Hepatocyte (in vitro differentiated cells): ENCODE measurements at regions not wholly inside any gene's neighbourhood (a gene's known extent, or its start where the extent isn't known, plus 50 kb on each side); places are given as distances from the start of the nearest gene placed in this dataset.
A peak's percentile ranks its signal among the peaks of the same experiment; 100 is the strongest.

Source experiments
- DNase-seq: peaks from one replicate; pipeline ENCODE4 v3.0.0-alpha.2; 2016; ENCODE audit warnings: low spot score
- H2AFZ ChIP-seq: fragments of 200-600 bp; sonication (generic); 2 replicates; pipeline ENCODE4 v1.6.0; 2016; ENCODE audit warnings: antibody characterized with exemption, mild to moderate bottlenecking
- H3K27ac ChIP-seq: fragments of 200-600 bp; sonication (generic); 2 replicates; pipeline ENCODE4 v1.5.1; 2016; ENCODE audit warnings: mild to moderate bottlenecking
- H3K27me3 ChIP-seq: fragments of 200-600 bp; sonication (generic); 2 replicates; pipeline ENCODE4 v1.6.1; 2016
- H3K36me3 ChIP-seq: fragments of 200-600 bp; sonication (generic); replicated peaks from 2 replicates; pipeline ENCODE4 v1.5.1; 2016; ENCODE audit warnings: low read depth; ENCODE audit not compliant: insufficient read depth
- H3K4me1 ChIP-seq: fragments of 200-600 bp; sonication (generic); 2 replicates; pipeline ENCODE4 v1.5.1; 2016; ENCODE audit warnings: mild to moderate bottlenecking, moderate library complexity; ENCODE audit not compliant: insufficient read depth
- H3K4me2 ChIP-seq: fragments of 200-600 bp; sonication (generic); 2 replicates; pipeline ENCODE4 v1.6.0; 2016
- H3K4me3 ChIP-seq: fragments of 200-600 bp; sonication (generic); 2 replicates; pipeline ENCODE4 v1.5.1; 2016; ENCODE audit warnings: mild to moderate bottlenecking
- H3K79me2 ChIP-seq: fragments of 200-600 bp; sonication (generic); 2 replicates; pipeline ENCODE4 v1.6.0; 2017; ENCODE audit warnings: mild to moderate bottlenecking
- H3K9me2 ChIP-seq: fragments of 200-600 bp; sonication (generic); replicated peaks from 2 replicates; pipeline ENCODE4 v1.6.0; 2017; ENCODE audit warnings: mild to moderate bottlenecking; ENCODE audit not compliant: insufficient read depth
- H3K9me3 ChIP-seq: fragments of 200-600 bp; sonication (generic); 2 replicates; pipeline ENCODE4 v1.5.1; 2016; ENCODE audit warnings: low read depth, mild to moderate bottlenecking
- H4K20me1 ChIP-seq: fragments of 200-600 bp; sonication (generic); 2 replicates; pipeline ENCODE4 v1.6.0; 2016; ENCODE audit warnings: mild to moderate bottlenecking; ENCODE audit not compliant: insufficient read depth, poor library complexity, severe bottlenecking
- EZH2 ChIP-seq: fragments of 200-600 bp; sonication (generic); IDR thresholded peaks from 2 replicates; pipeline ENCODE4 v1.6.1; 2016; ENCODE audit warnings: antibody characterized with exemption, mild to moderate bottlenecking, borderline replicate concordance
- EZH2phosphoT487 ChIP-seq: fragments of 200-600 bp; sonication (generic); IDR thresholded peaks from one replicate; pipeline ENCODE4 v1.6.1; 2018; ENCODE audit warnings: antibody characterized with exemption, mild to moderate bottlenecking, low read depth, moderate library complexity; ENCODE audit not compliant: unreplicated experiment, severe bottlenecking
- WGBS: methylation state at CpG from one replicate; pipeline ENCODE4 v1.1.6; 2016; ENCODE audit warnings: low lambda C conversion rate; ENCODE audit errors: missing lambda C conversion rate; 5-methylcytosine and 5-hydroxymethylcytosine counted together
- TF ChIP-seq, protein P1 (sequence below): fragments of 200-600 bp; sonication (generic); IDR thresholded peaks from 2 replicates; pipeline ENCODE4 v1.5.1; 2016; ENCODE audit warnings: antibody characterized with exemption, mild to moderate bottlenecking; ENCODE audit not compliant: poor library complexity

DNA sequence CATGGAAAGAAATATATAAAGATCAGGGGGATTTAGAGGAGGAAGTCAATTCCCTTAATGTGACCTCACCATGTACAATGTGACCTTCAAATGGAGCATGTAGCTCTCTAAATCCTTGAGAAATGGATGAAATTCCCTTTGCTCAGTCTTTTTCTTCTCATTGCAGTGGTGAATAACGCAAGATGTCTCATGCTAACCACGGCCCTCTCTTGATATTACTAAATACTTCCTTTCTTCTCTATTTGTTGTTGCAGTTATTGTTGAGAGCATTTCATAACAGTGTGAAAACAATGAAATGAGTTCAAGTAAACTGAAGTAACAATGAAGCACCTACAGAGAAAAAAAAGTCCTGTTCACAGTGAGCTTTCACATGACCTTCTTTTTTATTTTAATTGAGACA lies 55.6 kb downstream of the ZNF281 start:
- Histone ChIP-seq H3K4me3 (no peak overlapping the region), H3K9me2 (no peaks in the 10 kb centered on the region), H3K9me3 (no peaks in the 10 kb centered on the region), H3K4me1 (peaks cover 4% of the 10 kb centered on the region), H3K4me2 (no peak overlapping the region), H3K27ac (no peak overlapping the region), H2AFZ (no peak overlapping the region), H3K27me3 (no peaks in the 10 kb centered on the region), H3K79me2 (no peaks in the 10 kb centered on the region), H3K36me3 (no peaks in the 10 kb centered on the region), H4K20me1 (no peaks in the 10 kb centered on the region)
- DNase-seq: no peak
- TF ChIP-seq, protein P1, sequence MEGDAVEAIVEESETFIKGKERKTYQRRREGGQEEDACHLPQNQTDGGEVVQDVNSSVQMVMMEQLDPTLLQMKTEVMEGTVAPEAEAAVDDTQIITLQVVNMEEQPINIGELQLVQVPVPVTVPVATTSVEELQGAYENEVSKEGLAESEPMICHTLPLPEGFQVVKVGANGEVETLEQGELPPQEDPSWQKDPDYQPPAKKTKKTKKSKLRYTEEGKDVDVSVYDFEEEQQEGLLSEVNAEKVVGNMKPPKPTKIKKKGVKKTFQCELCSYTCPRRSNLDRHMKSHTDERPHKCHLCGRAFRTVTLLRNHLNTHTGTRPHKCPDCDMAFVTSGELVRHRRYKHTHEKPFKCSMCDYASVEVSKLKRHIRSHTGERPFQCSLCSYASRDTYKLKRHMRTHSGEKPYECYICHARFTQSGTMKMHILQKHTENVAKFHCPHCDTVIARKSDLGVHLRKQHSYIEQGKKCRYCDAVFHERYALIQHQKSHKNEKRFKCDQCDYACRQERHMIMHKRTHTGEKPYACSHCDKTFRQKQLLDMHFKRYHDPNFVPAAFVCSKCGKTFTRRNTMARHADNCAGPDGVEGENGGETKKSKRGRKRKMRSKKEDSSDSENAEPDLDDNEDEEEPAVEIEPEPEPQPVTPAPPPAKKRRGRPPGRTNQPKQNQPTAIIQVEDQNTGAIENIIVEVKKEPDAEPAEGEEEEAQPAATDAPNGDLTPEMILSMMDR: no peak
- TF ChIP-seq EZH2phosphoT487 (no peak), EZH2 (no peak)
- WGBS: 91% methylated on average over 2 of the region's 2 CpGs

DNA sequence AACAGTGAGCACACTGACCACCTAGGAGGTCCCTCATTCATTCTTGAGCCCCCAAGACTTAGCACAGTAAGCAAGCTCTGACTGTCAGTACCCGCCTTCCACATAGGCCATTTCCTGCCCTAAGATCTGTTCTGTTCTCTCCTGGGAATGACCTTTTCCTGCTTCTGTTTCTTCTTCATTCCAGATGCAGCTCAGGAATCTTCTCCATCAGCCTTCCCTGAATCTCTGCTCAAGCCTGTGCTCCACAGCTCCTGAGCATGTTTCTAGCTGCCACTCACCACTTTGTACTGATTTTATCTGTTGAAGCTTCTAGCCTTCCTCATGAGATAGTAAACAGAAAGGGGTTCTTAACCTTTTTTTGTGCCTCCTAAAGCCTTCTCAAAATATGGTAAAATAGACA lies 56.6 kb downstream of the ZNF281 start:
- no peak for DNase-seq
- Histone ChIP-seq H3K36me3 (no peaks in the 10 kb centered on the region), H3K4me1 (peaks cover 4% of the 10 kb centered on the region), H3K27me3 (no peaks in the 10 kb centered on the region), H3K9me3 (no peaks in the 10 kb centered on the region), H2AFZ (no peak overlapping the region), H3K79me2 (no peaks in the 10 kb centered on the region), H4K20me1 (no peaks in the 10 kb centered on the region), H3K4me3 (no peak overlapping the region), H3K27ac (peak overlapping the region; percentile 68), H3K4me2 (no peak overlapping the region), H3K9me2 (no peaks in the 10 kb centered on the region)
- 77% methylated on average over 1 of the region's 1 CpG for WGBS
- TF ChIP-seq EZH2phosphoT487: no peak
- TF ChIP-seq, protein P1: no peak

- 55% methylated on average over 4 of the region's 4 CpGs for WGBS
- H3K27me3 ChIP-seq: no peaks in the 10 kb centered on the region
- H3K9me3 ChIP-seq: no peaks in the 10 kb centered on the region
- TF ChIP-seq, protein P1: no peak
- no peak for TF ChIP-seq EZH2phosphoT487
- no peak for TF ChIP-seq EZH2
- no peaks in the 10 kb centered on the region for H4K20me1 ChIP-seq
- no peaks in the 10 kb centered on the region for H3K36me3 ChIP-seq
- H3K4me1 ChIP-seq: peaks cover 4% of the 10 kb centered on the region
- no peak overlapping the region for H3K4me3 ChIP-seq
- no peaks in the 10 kb centered on the region for H3K79me2 ChIP-seq
- no peaks in the 10 kb centered on the region for H3K9me2 ChIP-seq
- peak; percentile 61 for DNase-seq
- H3K4me2 ChIP-seq: peak overlapping the region; percentile 66
- peak overlapping the region; percentile 47 for H2AFZ ChIP-seq
- H3K27ac ChIP-seq: peak overlapping the region; percentile 85
Measured at GRCh38 chr1:200351826-200352549, 57.8 kb downstream of the ZNF281 start.

DNA sequence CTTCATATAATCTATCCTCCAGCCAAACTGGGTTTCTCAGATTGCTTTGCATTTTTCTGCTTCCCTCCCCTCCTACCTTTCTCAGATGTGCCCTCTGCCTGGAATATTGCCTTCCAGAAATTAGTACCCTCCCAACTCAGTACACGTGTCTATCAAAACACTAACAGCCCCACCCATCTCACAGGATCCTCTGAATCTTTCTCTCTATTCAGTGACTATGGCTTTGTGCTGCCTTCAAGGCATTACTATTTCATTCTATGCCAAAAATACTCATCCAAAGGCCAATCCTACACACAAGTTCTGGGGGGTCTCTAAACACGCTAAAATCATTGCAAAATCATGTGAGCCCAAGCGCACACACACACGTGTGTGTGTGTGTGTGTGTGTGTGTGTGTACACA lies 58.4 kb downstream of the ZNF281 start:
- Histone ChIP-seq H2AFZ (peak overlapping the region; percentile 47), H3K4me2 (no peak overlapping the region), H3K27me3 (no peaks in the 10 kb centered on the region)

More for the DNA sequence above, 58.4 kb downstream of the ZNF281 start:
- TF ChIP-seq, protein P1: no peak
- no peak for TF ChIP-seq EZH2
- TF ChIP-seq EZH2phosphoT487: no peak
- H3K4me3 ChIP-seq: no peak overlapping the region
- no peaks in the 10 kb centered on the region for H3K9me2 ChIP-seq
- peaks cover 4% of the 10 kb centered on the region for H3K4me1 ChIP-seq
- H3K9me3 ChIP-seq: no peaks in the 10 kb centered on the region
- H3K79me2 ChIP-seq: no peaks in the 10 kb centered on the region
- DNase-seq: no peak
- peak overlapping the region; percentile 85 for H3K27ac ChIP-seq
- H4K20me1 ChIP-seq: no peaks in the 10 kb centered on the region
- no peaks in the 10 kb centered on the region for H3K36me3 ChIP-seq
- 79% methylated on average over 4 of the region's 4 CpGs for WGBS
